WTC11 (cell line): ENCODE measurements at regions not wholly inside any gene's neighbourhood (a gene's known extent, or its start where the extent isn't known, plus 50 kb on each side); places are given as distances from the start of the nearest gene placed in this dataset.

Source experiments
- ATAC-seq: fragments of 200-7000 bp; cut with Tn5 transposase; 2 replicates; pipeline ENCODE4 v1.10.0; 2021; ENCODE audit warnings: mild to moderate bottlenecking, moderate library complexity
- CTCF ChIA-PET: fragments of 300-600 bp; sonication (Branson Sonifier 250); formaldehyde crosslinking; loops from one replicate; lab custom pipeline; 2021; ENCODE audit warnings: antibody characterized with exemption; lab: Charles Lee
- POLR2A ChIA-PET: fragments of 350-600 bp; sonication (Branson Sonifier 250); formaldehyde crosslinking; loops from one replicate; lab custom pipeline; 2021; ENCODE audit warnings: antibody characterized with exemption; lab: Charles Lee
- DNase-seq: peaks from one replicate; pipeline ENCODE4 v3.0.0; 2021; ENCODE audit warnings: low spot score
- H3K27ac Mint-ChIP-seq: 2 replicates; pipeline ENCODE4 v1.8.0; 2021; ENCODE audit warnings: mixed read lengths
- H3K27me3 Mint-ChIP-seq: 2 replicates; pipeline ENCODE4 v1.8.0; 2021; ENCODE audit warnings: low read depth, mild to moderate bottlenecking, moderate library complexity, mixed read lengths
- H3K36me3 Mint-ChIP-seq: 2 replicates; pipeline ENCODE4 v1.8.0; 2021; ENCODE audit warnings: mixed read lengths
- H3K4me1 Mint-ChIP-seq: 2 replicates; pipeline ENCODE4 v1.8.0; 2022; ENCODE audit warnings: mixed read lengths
- H3K4me3 Mint-ChIP-seq: 2 replicates; pipeline ENCODE4 v1.8.0; 2021; ENCODE audit warnings: mild to moderate bottlenecking, moderate library complexity, mixed read lengths
- H3K9me3 Mint-ChIP-seq: 2 replicates; pipeline ENCODE4 v1.8.0; 2021; ENCODE audit warnings: mixed read lengths
- ATF1 ChIP-seq: sonication (generic); formaldehyde crosslinking; IDR thresholded peaks from 2 replicates; pipeline ENCODE4 v1.8.1; 2023; ENCODE audit warnings: mild to moderate bottlenecking, moderate library complexity, missing genetic modification reagents
- CREM ChIP-seq: sonication (generic); formaldehyde crosslinking; IDR thresholded peaks from 2 replicates; pipeline ENCODE4 v1.8.1; 2022; ENCODE audit warnings: mild to moderate bottlenecking, missing genetic modification reagents, moderate library complexity
- ESRRA ChIP-seq: sonication (generic); formaldehyde crosslinking; IDR thresholded peaks from 2 replicates; pipeline ENCODE4 v1.8.1; 2022; ENCODE audit warnings: mild to moderate bottlenecking, missing genetic modification reagents, borderline replicate concordance
- GABPB1 ChIP-seq: sonication (generic); formaldehyde crosslinking; IDR thresholded peaks from 2 replicates; pipeline ENCODE4 v1.8.1; 2023; ENCODE audit warnings: mild to moderate bottlenecking, missing genetic modification reagents
- MYBL2 ChIP-seq: sonication (generic); formaldehyde crosslinking; IDR thresholded peaks from 2 replicates; pipeline ENCODE4 v1.8.1; 2023; ENCODE audit warnings: mild to moderate bottlenecking, moderate library complexity, missing genetic modification reagents
- NFATC4 ChIP-seq: fragments of 250-450 bp; sonication (Bioruptor Pico); IDR thresholded peaks from 2 replicates; pipeline ENCODE4 v1.9.0; 2021; ENCODE audit warnings: mild to moderate bottlenecking
- NFYB ChIP-seq: sonication (generic); formaldehyde crosslinking; conservative IDR thresholded peaks from 2 replicates; pipeline ENCODE4 v1.8.0; 2022; ENCODE audit warnings: low read depth, missing genetic modification reagents
- PRRX2 ChIP-seq: fragments of 250-450 bp; sonication (Bioruptor Pico); IDR thresholded peaks from 2 replicates; pipeline ENCODE4 v1.8.0; 2021; ENCODE audit warnings: mild to moderate bottlenecking
- SMAD4 ChIP-seq: sonication (generic); formaldehyde crosslinking; IDR thresholded peaks from 2 replicates; pipeline ENCODE4 v1.8.0; 2022; ENCODE audit warnings: mild to moderate bottlenecking, missing genetic modification reagents
- TP53 ChIP-seq: sonication (generic); formaldehyde crosslinking; IDR thresholded peaks from 2 replicates; pipeline ENCODE4 v1.8.1; 2023; ENCODE audit warnings: mild to moderate bottlenecking, missing genetic modification reagents
- ZBTB21 ChIP-seq: sonication (generic); formaldehyde crosslinking; IDR thresholded peaks from 2 replicates; pipeline ENCODE4 v1.8.1; 2023; ENCODE audit warnings: mild to moderate bottlenecking, missing genetic modification reagents, borderline replicate concordance
- ZNF121 ChIP-seq: sonication (generic); formaldehyde crosslinking; IDR thresholded peaks from 2 replicates; pipeline ENCODE4 v1.8.0; 2023; ENCODE audit warnings: missing genetic modification reagents
- ZNF138 ChIP-seq: sonication (generic); formaldehyde crosslinking; conservative IDR thresholded peaks from 2 replicates; pipeline ENCODE4 v1.8.1; 2022; ENCODE audit warnings: mild to moderate bottlenecking, moderate library complexity, missing genetic modification reagents
- ZNF263 ChIP-seq: sonication (generic); formaldehyde crosslinking; IDR thresholded peaks from 2 replicates; pipeline ENCODE4 v1.8.1; 2022; ENCODE audit warnings: low read depth, mild to moderate bottlenecking, moderate library complexity, missing genetic modification reagents
- TF ChIP-seq, protein P1 (sequence below): sonication (generic); formaldehyde crosslinking; IDR thresholded peaks from 2 replicates; pipeline ENCODE4 v1.8.1; 2022; ENCODE audit warnings: mild to moderate bottlenecking, moderate library complexity, missing genetic modification reagents
- TF ChIP-seq, protein P2 (sequence below): fragments of 250-450 bp; sonication (Bioruptor Pico); IDR thresholded peaks from 2 replicates; pipeline ENCODE4 v1.9.0; 2021; ENCODE audit warnings: mild to moderate bottlenecking
- TF ChIP-seq, protein P3 (sequence below): sonication (generic); formaldehyde crosslinking; IDR thresholded peaks from 2 replicates; pipeline ENCODE4 v1.8.1; 2022; ENCODE audit warnings: low read depth, missing genetic modification reagents, borderline replicate concordance
- TF ChIP-seq, protein P4 (sequence below): sonication (generic); formaldehyde crosslinking; IDR thresholded peaks from 2 replicates; pipeline ENCODE4 v1.8.1; 2023; ENCODE audit warnings: mild to moderate bottlenecking, missing genetic modification reagents, moderate library complexity
- TF ChIP-seq, protein P5 (sequence below): sonication (generic); formaldehyde crosslinking; IDR thresholded peaks from 2 replicates; pipeline ENCODE4 v1.8.1; 2022; ENCODE audit warnings: mild to moderate bottlenecking, missing genetic modification reagents, moderate library complexity, borderline replicate concordance
- TF ChIP-seq, protein P6 (sequence below): sonication (generic); formaldehyde crosslinking; IDR thresholded peaks from 2 replicates; pipeline ENCODE4 v1.8.1; 2022; ENCODE audit warnings: low read depth, mild to moderate bottlenecking, moderate library complexity, missing genetic modification reagents, borderline replicate concordance
- TF ChIP-seq, protein P7 (sequence below): sonication (generic); formaldehyde crosslinking; IDR thresholded peaks from 2 replicates; pipeline ENCODE4 v1.8.1; 2022; ENCODE audit warnings: missing genetic modification reagents, borderline replicate concordance

DNA sequence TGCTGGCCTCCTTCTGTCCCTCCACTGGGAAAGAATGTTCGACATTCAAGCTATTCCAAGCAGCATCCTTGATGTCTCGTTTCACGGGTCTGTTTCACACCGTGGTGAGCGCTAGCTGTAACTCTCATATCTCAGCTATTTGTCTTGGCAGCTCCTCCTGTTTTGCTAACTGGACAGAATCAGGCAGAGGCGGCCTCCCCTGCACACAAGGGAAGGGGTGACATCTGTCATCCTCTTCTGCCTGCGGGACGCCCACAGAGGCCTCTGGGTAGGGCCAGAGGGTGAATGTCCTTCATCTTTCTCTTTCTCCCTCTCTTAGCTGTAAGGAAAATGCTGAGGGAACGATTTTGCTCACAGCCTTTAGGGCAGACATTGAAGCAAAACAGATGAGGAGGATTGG, 232.8 kb upstream of the GMDS start:
- Mint-ChIP-seq H3K4me3 (no peak overlapping the region), H3K27me3 (no peaks in the 10 kb centered on the region), H3K27ac (no peak overlapping the region), H3K36me3 (peaks cover 13% of the 10 kb centered on the region), H3K9me3 (peaks cover 15% of the 10 kb centered on the region), H3K4me1 (no peaks in the 10 kb centered on the region)
- TF ChIP-seq TP53 (CRISPR knock-in tag) (no peak), SMAD4 (CRISPR knock-in tag) (no peak)
- ChIA-PET POLR2A (no interaction called here), CTCF (no interaction called here)
- ATAC-seq (no peak), DNase-seq (no peak)

DNA sequence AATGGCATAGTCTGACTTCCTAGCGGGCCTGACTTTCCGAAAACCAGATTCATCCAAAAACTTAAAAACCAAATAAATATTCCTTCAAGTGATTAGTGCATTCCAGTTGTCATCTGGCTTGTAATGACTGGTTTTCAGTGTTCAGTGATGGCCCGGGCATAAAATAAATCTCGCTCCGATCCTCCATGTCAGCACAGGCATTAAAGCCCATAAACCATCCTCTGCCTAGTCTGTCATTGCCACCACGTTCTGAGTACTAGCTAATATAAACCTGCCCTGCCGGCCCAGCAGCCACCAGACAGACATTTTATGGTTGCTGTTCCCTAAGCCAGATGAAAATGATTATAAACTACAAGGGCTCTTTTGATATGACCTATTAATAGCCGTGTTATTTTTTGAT, 232.3 kb upstream of the GMDS start:
- no peaks in the 10 kb centered on the region for H3K4me1 Mint-ChIP-seq
- H3K36me3 Mint-ChIP-seq, result peaks cover 9% of the 10 kb centered on the region
- H3K27me3 Mint-ChIP-seq, result no peaks in the 10 kb centered on the region
- no peak for TF ChIP-seq GABPB1 (CRISPR knock-in tag)
- TF ChIP-seq, all 79 proteins: peak for 0
- ChIA-PET CTCF (no interaction called here), POLR2A (no interaction called here)
- DNase-seq (no peak), ATAC-seq (no peak)
- no peak overlapping the region for H3K4me3 Mint-ChIP-seq
- H3K27ac Mint-ChIP-seq, result no peak overlapping the region
- H3K9me3 Mint-ChIP-seq, result peaks cover 10% of the 10 kb centered on the region

DNA sequence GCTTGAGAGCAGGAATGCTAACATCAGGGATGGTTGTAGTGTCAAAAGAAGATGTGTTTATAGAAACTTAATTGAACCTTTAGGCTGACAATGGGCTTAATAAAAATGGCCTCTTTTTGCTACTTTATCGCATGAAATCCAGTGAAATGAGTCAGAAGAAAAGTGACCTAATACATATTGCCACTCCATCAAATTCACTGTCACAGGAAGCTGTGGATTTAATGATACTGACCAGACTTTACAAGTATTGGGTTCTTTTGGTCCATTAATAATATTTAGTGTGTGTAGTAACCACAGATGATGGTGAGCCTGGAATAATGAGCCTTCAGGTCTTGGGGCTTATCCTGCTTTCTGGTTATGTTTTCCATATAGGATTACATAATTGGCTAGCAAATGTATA, 231.8 kb upstream of the GMDS start:
- Mint-ChIP-seq H3K36me3 (peaks cover 5% of the 10 kb centered on the region; the same call in 1 of the 2 replicates), H3K27ac (no peak overlapping the region), H3K27me3 (no peaks in the 10 kb centered on the region), H3K4me3 (no peak overlapping the region), H3K9me3 (peaks cover 6% of the 10 kb centered on the region), H3K4me1 (no peaks in the 10 kb centered on the region)
- ATAC-seq (no peak), DNase-seq (no peak)
- CTCF ChIA-PET, result no interaction called here
- POLR2A ChIA-PET, result no interaction called here
- TF ChIP-seq ZNF138 (CRISPR knock-in tag) (no peak), SMAD4 (CRISPR knock-in tag) (no peak), NFYB (no peak), NFATC4 (CRISPR knock-in tag) (no peak), ZNF121 (no peak), MYBL2 (CRISPR knock-in tag) (no peak), ESRRA (CRISPR knock-in tag) (no peak), PRRX2 (CRISPR knock-in tag) (no peak), CREM (CRISPR knock-in tag) (no peak), ATF1 (CRISPR knock-in tag) (no peak), ZNF263 (no peak), ZBTB21 (CRISPR knock-in tag) (no peak)
- TF ChIP-seq, protein P1, sequence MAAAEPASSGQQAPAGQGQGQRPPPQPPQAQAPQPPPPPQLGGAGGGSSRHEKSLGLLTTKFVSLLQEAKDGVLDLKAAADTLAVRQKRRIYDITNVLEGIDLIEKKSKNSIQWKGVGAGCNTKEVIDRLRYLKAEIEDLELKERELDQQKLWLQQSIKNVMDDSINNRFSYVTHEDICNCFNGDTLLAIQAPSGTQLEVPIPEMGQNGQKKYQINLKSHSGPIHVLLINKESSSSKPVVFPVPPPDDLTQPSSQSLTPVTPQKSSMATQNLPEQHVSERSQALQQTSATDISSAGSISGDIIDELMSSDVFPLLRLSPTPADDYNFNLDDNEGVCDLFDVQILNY (CRISPR knock-in tag), result no peak
- TF ChIP-seq, protein P2, sequence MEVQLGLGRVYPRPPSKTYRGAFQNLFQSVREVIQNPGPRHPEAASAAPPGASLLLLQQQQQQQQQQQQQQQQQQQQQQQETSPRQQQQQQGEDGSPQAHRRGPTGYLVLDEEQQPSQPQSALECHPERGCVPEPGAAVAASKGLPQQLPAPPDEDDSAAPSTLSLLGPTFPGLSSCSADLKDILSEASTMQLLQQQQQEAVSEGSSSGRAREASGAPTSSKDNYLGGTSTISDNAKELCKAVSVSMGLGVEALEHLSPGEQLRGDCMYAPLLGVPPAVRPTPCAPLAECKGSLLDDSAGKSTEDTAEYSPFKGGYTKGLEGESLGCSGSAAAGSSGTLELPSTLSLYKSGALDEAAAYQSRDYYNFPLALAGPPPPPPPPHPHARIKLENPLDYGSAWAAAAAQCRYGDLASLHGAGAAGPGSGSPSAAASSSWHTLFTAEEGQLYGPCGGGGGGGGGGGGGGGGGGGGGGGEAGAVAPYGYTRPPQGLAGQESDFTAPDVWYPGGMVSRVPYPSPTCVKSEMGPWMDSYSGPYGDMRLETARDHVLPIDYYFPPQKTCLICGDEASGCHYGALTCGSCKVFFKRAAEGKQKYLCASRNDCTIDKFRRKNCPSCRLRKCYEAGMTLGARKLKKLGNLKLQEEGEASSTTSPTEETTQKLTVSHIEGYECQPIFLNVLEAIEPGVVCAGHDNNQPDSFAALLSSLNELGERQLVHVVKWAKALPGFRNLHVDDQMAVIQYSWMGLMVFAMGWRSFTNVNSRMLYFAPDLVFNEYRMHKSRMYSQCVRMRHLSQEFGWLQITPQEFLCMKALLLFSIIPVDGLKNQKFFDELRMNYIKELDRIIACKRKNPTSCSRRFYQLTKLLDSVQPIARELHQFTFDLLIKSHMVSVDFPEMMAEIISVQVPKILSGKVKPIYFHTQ (CRISPR knock-in tag), result no peak
- TF ChIP-seq, protein P3, sequence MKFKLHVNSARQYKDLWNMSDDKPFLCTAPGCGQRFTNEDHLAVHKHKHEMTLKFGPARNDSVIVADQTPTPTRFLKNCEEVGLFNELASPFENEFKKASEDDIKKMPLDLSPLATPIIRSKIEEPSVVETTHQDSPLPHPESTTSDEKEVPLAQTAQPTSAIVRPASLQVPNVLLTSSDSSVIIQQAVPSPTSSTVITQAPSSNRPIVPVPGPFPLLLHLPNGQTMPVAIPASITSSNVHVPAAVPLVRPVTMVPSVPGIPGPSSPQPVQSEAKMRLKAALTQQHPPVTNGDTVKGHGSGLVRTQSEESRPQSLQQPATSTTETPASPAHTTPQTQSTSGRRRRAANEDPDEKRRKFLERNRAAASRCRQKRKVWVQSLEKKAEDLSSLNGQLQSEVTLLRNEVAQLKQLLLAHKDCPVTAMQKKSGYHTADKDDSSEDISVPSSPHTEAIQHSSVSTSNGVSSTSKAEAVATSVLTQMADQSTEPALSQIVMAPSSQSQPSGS (CRISPR knock-in tag), result no peak
- TF ChIP-seq, protein P4, sequence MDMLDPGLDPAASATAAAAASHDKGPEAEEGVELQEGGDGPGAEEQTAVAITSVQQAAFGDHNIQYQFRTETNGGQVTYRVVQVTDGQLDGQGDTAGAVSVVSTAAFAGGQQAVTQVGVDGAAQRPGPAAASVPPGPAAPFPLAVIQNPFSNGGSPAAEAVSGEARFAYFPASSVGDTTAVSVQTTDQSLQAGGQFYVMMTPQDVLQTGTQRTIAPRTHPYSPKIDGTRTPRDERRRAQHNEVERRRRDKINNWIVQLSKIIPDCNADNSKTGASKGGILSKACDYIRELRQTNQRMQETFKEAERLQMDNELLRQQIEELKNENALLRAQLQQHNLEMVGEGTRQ (CRISPR knock-in tag), result no peak
- TF ChIP-seq, protein P5, sequence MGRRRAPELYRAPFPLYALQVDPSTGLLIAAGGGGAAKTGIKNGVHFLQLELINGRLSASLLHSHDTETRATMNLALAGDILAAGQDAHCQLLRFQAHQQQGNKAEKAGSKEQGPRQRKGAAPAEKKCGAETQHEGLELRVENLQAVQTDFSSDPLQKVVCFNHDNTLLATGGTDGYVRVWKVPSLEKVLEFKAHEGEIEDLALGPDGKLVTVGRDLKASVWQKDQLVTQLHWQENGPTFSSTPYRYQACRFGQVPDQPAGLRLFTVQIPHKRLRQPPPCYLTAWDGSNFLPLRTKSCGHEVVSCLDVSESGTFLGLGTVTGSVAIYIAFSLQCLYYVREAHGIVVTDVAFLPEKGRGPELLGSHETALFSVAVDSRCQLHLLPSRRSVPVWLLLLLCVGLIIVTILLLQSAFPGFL (CRISPR knock-in tag), result no peak
- TF ChIP-seq, protein P6, sequence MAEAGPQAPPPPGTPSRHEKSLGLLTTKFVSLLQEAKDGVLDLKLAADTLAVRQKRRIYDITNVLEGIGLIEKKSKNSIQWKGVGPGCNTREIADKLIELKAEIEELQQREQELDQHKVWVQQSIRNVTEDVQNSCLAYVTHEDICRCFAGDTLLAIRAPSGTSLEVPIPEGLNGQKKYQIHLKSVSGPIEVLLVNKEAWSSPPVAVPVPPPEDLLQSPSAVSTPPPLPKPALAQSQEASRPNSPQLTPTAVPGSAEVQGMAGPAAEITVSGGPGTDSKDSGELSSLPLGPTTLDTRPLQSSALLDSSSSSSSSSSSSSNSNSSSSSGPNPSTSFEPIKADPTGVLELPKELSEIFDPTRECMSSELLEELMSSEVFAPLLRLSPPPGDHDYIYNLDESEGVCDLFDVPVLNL (CRISPR knock-in tag), result no peak
- TF ChIP-seq, protein P7, sequence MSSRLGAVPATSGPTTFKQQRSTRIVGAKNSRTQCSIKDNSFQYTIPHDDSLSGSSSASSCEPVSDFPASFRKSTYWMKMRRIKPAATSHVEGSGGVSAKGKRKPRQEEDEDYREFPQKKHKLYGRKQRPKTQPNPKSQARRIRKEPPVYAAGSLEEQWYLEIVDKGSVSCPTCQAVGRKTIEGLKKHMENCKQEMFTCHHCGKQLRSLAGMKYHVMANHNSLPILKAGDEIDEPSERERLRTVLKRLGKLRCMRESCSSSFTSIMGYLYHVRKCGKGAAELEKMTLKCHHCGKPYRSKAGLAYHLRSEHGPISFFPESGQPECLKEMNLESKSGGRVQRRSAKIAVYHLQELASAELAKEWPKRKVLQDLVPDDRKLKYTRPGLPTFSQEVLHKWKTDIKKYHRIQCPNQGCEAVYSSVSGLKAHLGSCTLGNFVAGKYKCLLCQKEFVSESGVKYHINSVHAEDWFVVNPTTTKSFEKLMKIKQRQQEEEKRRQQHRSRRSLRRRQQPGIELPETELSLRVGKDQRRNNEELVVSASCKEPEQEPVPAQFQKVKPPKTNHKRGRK (CRISPR knock-in tag), result no peak
